Activated naive CD8-positive, alpha-beta T cell (primary cell): ENCODE measurements at regions not wholly inside any gene's neighbourhood (a gene's known extent, or its start where the extent isn't known, plus 50 kb on each side); places are given as distances from the start of the nearest gene placed in this dataset.
A peak's percentile ranks its signal among the peaks of the same experiment; 100 is the strongest.
"Not testable (repeated sequence)": the region's sequence is repeated elsewhere in the genome, so short reads cannot be mapped to it uniquely, and the experiment has no call there.

Source experiments
- H3K27ac Mint-ChIP-seq: one replicate; pipeline ENCODE4 v1.8.0; 2021; ENCODE audit warnings: mixed read lengths
- H3K27me3 Mint-ChIP-seq: one replicate; pipeline ENCODE4 v1.8.0; 2021; ENCODE audit warnings: mixed read lengths
- H3K36me3 Mint-ChIP-seq: one replicate; pipeline ENCODE4 v1.8.0; 2021; ENCODE audit warnings: mixed read lengths
- H3K4me1 Mint-ChIP-seq: one replicate; pipeline ENCODE4 v1.8.0; 2021; ENCODE audit warnings: low read depth, mixed read lengths
- H3K4me3 Mint-ChIP-seq: one replicate; pipeline ENCODE4 v1.8.0; 2021; ENCODE audit warnings: mild to moderate bottlenecking, mixed read lengths
- H3K9me3 Mint-ChIP-seq: one replicate; pipeline ENCODE4 v1.8.0; 2021; ENCODE audit warnings: low read depth, mixed read lengths

DNA sequence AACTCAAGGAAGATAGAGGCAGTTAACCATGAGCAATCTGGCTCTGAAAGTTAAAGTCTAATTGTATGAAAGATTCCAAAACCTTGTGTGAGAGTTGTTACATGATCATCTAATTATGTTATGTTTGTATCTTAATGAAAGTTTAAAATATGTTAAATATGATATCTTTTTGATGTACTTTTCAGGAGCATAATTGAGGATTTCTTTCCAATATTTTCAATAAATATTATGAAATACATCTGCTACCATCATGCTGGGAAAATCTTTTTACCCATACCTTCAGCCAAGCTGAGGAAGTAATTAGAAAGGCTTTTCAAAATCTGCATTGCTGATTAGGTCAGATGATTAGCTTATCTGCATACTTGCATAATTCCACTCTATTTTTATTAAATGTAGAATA is 318.4 kb downstream of the KLF12 start:
- Mint-ChIP-seq H3K27me3 (no peaks in the 10 kb centered on the region), H3K4me3 (no peak overlapping the region), H3K27ac (peak overlapping the region; percentile 50), H3K9me3 (no peaks in the 10 kb centered on the region), H3K4me1 (peaks cover 23% of the 10 kb centered on the region), H3K36me3 (peaks cover 36% of the 10 kb centered on the region)

DNA sequence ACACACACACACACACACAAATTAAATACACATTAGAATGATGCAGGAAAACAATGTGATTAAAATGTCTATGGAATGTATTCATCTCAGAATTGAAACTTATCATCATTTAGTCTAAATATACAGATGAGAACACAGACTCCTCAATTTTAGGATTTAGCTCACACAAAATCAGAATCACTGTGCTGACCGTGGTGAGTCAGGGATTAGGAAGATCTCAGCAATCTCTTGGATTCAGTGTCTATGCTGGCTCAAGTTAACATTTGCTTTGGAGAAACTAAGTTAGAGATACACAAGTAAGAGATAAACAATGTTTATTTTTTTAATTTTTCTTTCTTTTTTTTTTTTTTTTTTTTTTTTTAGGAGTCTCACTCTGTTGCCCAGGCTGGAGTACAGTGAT is 323.6 kb downstream of the KLF12 start:
- H3K27ac Mint-ChIP-seq = no peak overlapping the region
- H3K4me1 Mint-ChIP-seq = peaks cover 33% of the 10 kb centered on the region
- no peaks in the 10 kb centered on the region for H3K27me3 Mint-ChIP-seq
- no peak overlapping the region for H3K4me3 Mint-ChIP-seq
- H3K36me3 Mint-ChIP-seq = peaks cover 27% of the 10 kb centered on the region
- H3K9me3 Mint-ChIP-seq = no peaks in the 10 kb centered on the region

DNA sequence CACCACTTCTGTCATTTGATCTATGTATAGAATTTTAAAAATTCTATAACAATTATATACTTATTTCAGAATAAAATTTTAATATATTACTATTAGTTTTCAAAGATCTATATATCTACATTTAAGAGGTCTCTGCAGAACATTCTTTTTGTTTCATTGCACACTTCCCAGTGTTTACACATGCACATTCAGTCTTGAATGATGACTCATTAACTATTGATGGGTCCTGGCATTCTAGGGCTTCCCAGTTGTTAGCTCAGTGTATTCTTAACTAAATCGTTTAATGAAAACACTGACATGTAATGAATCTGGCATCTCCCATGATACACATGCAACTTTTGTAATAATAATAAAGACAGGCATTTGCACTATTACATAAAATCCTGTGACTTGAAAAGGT is 324.6 kb downstream of the KLF12 start:
- Mint-ChIP-seq H3K9me3 (no peaks in the 10 kb centered on the region), H3K36me3 (peaks cover 20% of the 10 kb centered on the region), H3K27me3 (no peaks in the 10 kb centered on the region), H3K27ac (no peak overlapping the region), H3K4me1 (peaks cover 29% of the 10 kb centered on the region), H3K4me3 (no peak overlapping the region)

DNA sequence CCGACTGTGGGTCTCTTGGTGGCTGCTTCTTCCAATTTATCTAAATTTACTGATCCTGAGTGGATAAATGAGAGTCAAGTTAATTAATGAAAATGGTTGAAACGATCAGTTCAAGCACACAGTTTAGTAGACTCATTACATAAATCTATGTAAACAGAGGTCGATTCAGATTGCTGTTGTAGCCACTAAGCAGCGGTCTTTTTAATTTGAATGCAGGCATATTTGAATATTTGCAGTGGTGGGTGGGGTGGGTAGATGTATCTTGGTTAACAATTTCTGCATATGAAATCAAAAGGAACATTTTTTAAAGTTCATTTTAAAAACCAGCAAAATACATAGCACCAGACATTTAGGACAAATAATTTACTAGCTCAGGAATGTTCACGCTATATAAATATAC is 325.9 kb downstream of the KLF12 start:
- H3K27me3 Mint-ChIP-seq = no peaks in the 10 kb centered on the region
- no peak overlapping the region for H3K27ac Mint-ChIP-seq
- H3K9me3 Mint-ChIP-seq = peaks cover 4% of the 10 kb centered on the region
- peaks cover 19% of the 10 kb centered on the region for H3K36me3 Mint-ChIP-seq
- peaks cover 37% of the 10 kb centered on the region for H3K4me1 Mint-ChIP-seq
- H3K4me3 Mint-ChIP-seq = no peak overlapping the region

DNA sequence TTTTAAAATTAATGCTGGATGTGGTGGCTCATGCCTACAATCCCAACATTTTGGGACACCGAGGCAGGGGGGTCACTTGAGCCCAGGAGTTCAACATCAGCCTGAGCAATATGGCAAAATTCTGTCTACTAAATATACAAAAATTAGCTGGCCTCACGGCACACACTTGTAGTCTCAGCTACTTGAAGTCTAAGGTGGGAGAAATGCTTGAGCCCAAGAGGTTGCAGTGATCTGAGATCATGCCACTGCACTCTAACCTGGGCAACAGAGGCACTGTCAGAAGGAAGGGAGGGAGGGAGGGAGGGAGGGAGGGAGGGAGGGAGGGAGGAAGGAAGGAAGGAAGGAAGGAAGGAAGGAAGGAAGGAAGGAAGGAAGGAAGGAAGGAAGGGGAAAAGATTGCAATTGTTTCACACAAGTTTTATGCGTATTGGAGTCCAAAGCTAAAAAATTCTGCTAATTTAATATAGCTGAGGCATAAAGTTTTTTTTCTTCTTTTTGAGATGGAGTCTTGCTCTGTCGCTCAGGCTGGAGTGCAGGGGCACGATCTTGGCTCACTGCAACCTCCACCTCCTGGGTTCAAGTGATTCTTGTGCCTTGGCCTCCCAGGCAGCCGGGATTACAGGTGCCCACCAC is 328.8 kb downstream of the KLF12 start:
- not testable (repeated sequence) for H3K27ac Mint-ChIP-seq, H3K27me3 Mint-ChIP-seq, H3K4me3 Mint-ChIP-seq, H3K9me3 Mint-ChIP-seq
- Mint-ChIP-seq H3K36me3 (peaks cover 13% of the 10 kb centered on the region), H3K4me1 (peaks cover 38% of the 10 kb centered on the region)

DNA sequence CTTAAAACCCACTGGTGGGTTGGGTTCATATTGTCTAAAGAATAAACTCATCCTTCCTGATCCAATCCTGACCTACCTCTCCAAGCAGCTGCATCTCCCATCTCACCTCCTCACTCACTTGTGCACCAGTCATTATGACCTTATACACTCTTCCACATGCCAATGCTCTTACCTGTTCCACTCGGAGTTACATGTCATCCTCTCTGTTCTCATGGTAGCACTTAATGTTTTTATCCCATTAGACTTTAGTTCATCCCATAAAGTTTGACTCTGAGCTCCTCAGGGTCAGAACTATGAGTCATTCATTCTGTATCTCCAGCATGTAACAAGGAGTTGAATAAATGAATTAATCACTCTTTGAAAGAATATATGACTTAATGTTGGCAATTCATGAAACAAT is 330.2 kb downstream of the KLF12 start:
- Mint-ChIP-seq H3K9me3 (peaks cover 5% of the 10 kb centered on the region), H3K4me3 (no peak overlapping the region), H3K27me3 (no peaks in the 10 kb centered on the region), H3K4me1 (peaks cover 32% of the 10 kb centered on the region), H3K36me3 (peaks cover 16% of the 10 kb centered on the region), H3K27ac (peak overlapping the region; percentile 46)

DNA sequence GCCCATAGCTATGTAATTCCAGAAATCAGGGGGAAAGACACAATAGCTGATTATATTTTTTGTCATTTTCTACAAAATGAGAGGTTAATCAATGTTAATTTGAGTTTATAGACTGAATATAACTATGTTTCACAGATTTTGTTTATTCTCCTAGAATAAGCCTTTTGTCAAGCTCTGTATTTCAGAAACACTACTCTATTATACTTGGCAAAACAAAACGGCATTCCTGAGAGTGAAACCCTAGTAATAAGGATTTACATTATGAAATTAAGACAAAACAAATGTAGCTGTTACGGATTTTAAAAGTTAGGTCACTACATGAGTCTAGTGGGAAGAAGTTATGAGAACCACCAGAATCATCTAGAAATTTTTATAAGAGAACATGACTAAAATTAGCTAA is 334.2 kb downstream of the KLF12 start:
- Mint-ChIP-seq H3K36me3 (peaks cover 37% of the 10 kb centered on the region), H3K4me3 (no peak overlapping the region), H3K27me3 (no peaks in the 10 kb centered on the region), H3K27ac (no peak overlapping the region), H3K4me1 (peaks cover 37% of the 10 kb centered on the region), H3K9me3 (peaks cover 7% of the 10 kb centered on the region)

DNA sequence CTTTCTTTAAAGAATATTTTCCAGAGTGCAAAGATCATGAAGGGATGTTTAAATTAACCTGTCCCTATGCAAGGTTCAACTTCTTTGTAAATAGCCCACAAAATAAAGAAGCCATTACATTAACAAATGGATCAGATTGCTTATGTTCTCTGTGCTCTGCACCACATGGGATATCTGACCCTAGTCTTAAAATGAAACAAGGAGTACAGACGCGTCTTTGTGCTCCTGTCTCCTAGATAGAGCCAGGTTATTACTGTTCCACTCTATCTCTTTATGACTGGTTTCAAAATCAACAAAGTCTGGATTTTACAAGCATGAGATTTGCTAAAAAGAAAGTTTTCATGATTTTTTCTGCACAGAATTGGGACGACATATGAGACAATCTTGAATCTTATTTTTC is 339.4 kb downstream of the KLF12 start:
- Mint-ChIP-seq H3K36me3 (peaks cover 38% of the 10 kb centered on the region), H3K4me1 (peaks cover 45% of the 10 kb centered on the region), H3K27ac (no peak overlapping the region), H3K4me3 (no peak overlapping the region), H3K27me3 (no peaks in the 10 kb centered on the region), H3K9me3 (peaks cover 3% of the 10 kb centered on the region)

DNA sequence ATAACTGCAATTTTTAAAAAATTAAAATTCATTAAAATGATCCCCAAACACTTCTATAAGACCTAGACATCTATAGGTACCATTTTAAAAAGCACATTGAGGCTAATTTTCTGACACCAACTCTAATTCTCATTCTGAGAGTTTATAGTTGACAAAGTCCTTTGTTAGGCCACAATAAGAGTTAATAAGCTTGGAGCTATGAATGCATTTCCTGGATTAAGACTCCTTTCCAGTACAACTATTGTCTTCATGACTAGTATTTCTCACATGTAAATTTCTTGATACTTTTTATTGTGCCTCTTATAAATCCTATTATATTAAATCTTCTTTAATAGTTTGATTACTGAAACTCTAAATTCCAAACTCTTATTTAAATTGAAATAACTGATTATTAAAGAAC is 340.8 kb downstream of the KLF12 start:
- no peak overlapping the region for H3K4me3 Mint-ChIP-seq
- no peaks in the 10 kb centered on the region for H3K9me3 Mint-ChIP-seq
- H3K36me3 Mint-ChIP-seq = peaks cover 34% of the 10 kb centered on the region
- H3K4me1 Mint-ChIP-seq = peaks cover 50% of the 10 kb centered on the region
- H3K27me3 Mint-ChIP-seq = no peaks in the 10 kb centered on the region
- no peak overlapping the region for H3K27ac Mint-ChIP-seq

DNA sequence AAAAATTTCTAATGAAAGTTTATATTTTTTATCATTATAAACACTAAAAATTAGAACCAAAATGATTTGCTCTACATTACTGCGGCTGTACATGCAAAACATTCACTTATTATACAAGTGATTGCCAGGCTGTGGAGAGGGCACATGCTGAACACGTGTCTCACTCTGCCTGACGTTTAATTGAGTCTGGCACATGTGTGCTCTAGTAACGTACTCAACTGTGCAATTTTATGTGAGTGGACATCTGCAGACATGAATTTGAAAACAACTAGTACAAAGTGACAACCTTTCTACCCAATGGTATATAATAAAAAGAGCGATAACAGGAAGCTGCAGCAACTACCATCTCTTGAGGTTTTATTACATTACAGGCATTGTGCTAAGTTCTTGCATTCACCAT is 341.4 kb downstream of the KLF12 start:
- no peaks in the 10 kb centered on the region for H3K9me3 Mint-ChIP-seq

DNA sequence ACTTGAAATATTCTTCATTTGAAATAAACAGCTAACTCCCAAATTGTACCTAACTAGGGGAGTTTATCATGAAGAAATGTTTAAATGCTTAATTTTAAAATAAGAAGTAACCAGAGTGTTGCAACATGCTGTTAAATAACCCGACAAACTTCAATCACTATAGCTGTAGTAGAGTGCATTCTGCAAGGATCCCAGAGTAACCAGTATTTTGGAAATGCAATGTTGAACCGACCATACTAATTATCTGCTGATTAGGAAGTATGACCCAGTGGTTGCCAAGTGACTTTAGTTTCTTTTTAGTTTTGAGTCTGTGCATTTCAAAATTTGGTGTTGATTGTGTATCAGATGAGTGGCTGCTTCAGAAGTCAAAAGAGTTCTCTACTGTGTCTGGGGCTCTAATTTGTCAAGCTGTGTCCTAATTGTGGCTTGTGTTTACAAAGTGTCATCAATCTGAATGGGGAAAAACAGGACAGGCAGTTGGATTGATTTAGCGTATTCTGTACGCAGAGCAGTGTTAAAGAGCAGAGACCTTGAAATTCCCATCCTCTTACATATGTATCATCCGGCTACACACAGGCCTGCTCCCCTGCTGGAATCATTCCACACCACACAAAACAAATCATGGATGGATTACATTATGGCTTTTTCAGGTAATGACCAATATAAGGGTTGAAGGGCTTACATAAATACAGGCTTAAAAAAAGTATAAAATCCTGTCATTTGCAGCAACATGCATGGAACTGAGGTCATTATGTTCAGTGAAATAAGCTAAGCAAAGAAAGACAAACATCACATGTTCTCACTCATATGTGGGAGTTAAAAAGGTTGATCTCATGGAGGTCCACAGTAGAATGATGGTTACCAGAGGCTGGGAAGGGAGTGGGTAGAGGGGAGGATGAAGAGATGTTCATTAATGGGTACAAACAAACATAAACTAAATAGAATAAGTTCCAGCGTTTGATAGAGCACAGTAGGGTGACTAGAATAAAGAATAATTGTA is 351.5 kb downstream of the KLF12 start:
- H3K27me3 Mint-ChIP-seq = no peaks in the 10 kb centered on the region
- H3K9me3 Mint-ChIP-seq = peaks cover 5% of the 10 kb centered on the region
- H3K27ac Mint-ChIP-seq = peak overlapping the region; percentile 58
- no peak overlapping the region for H3K4me3 Mint-ChIP-seq
- H3K36me3 Mint-ChIP-seq = peaks cover 18% of the 10 kb centered on the region
- peaks cover 32% of the 10 kb centered on the region for H3K4me1 Mint-ChIP-seq

More for the DNA sequence above, 341.4 kb downstream of the KLF12 start:
- H3K4me1 Mint-ChIP-seq = peaks cover 44% of the 10 kb centered on the region
- H3K27ac Mint-ChIP-seq = no peak overlapping the region
- no peak overlapping the region for H3K4me3 Mint-ChIP-seq
- no peaks in the 10 kb centered on the region for H3K27me3 Mint-ChIP-seq
- peaks cover 31% of the 10 kb centered on the region for H3K36me3 Mint-ChIP-seq

DNA sequence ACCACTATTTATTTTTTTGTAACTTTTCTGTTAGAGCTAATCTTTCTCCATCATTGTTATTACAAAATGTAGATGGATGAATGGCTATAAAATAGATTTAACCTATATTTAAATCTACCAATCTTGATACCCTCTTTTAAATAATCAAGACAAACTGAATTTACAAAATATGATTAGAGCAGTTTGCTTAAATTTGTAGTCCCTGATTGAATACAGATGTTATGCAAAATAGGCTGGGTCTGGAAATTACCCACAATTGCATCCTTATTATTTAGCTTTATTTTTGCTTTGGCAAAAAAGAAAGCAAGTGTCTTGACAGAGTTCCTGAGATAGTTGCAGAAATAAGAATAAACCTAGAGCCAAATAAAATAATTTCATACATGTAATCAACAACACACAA is 352.8 kb downstream of the KLF12 start:
- Mint-ChIP-seq H3K9me3 (peaks cover 10% of the 10 kb centered on the region), H3K4me3 (no peak overlapping the region), H3K27me3 (no peaks in the 10 kb centered on the region), H3K4me1 (peaks cover 41% of the 10 kb centered on the region), H3K27ac (no peak overlapping the region), H3K36me3 (peaks cover 25% of the 10 kb centered on the region)

DNA sequence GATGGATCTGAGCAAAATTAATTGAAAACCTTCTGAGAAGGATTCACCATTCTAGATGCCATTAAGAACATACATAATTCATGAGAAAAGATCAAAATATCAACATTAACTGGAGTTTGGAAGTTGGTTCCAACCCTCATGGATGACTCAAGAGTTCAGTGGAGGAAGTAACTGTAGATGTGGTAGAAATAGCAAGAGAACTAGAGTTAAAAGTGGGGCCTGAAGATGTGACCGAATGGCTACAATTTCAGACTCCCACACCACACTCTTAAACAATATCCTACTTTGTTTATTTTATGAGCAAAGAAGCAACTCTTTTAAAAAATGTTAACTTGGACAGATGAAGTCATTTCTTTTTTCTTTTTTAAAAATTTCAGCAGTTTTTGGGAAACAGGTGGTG is 354.3 kb downstream of the KLF12 start:
- Mint-ChIP-seq H3K4me1 (peaks cover 36% of the 10 kb centered on the region), H3K36me3 (peaks cover 23% of the 10 kb centered on the region), H3K9me3 (peaks cover 10% of the 10 kb centered on the region), H3K4me3 (no peak overlapping the region), H3K27ac (no peak overlapping the region), H3K27me3 (no peaks in the 10 kb centered on the region)

DNA sequence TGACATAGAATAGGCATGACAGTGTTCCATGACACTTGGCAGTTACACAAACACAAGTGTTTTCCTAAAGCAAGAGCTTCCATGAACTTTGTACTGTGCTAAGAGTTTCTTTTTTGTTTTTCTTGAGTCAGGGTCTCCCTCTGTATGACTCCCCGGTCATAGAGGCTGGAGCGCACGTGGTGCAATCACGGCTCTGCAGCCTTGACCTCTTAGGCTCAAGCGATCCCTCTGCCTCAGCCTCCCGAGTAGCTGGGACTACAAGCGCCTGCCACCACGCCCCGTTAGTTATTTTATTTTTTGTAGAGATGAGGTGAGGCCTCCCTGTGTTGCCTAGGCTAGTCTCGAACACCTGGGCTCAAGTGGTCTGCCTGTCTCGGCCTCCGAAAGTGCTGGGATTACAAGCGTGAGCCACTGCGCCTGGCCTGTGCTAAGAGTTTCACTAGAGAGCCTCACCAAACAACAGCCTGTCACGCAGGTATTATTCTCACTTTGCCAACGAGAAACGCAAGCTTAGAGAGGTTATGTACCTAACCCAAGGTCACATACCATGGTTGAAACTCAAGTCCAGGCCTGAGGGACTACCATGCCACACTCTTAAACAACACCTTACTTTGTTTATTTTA is 355.9 kb downstream of the KLF12 start:
- Mint-ChIP-seq H3K36me3 (peaks cover 31% of the 10 kb centered on the region), H3K27me3 (no peaks in the 10 kb centered on the region), H3K4me3 (no peak overlapping the region), H3K27ac (no peak overlapping the region), H3K9me3 (peaks cover 10% of the 10 kb centered on the region), H3K4me1 (peaks cover 37% of the 10 kb centered on the region)

DNA sequence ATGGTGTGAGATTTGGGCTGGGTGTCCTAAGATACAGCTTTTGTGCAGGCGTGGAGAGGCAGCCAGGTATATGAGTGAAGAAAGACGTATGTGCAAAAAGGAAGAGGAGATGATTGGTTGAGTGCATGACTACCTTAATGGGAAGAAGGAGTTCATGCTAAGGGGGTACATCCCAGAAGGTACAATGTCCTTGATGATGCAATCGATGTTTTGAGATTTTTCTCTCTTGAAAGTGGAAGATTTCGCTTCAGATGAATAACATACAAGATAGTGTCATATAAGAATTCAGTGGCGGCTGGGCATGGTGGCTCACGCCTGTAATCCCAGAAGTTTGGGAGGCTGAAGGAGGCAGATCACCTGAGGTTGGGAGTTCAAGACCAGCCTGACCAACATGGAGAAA is 357.1 kb downstream of the KLF12 start:
- H3K27me3 Mint-ChIP-seq = no peaks in the 10 kb centered on the region
- peak overlapping the region; percentile 1 for H3K27ac Mint-ChIP-seq
- peaks cover 11% of the 10 kb centered on the region for H3K9me3 Mint-ChIP-seq
- peaks cover 38% of the 10 kb centered on the region for H3K4me1 Mint-ChIP-seq
- H3K4me3 Mint-ChIP-seq = no peak overlapping the region
- peaks cover 34% of the 10 kb centered on the region for H3K36me3 Mint-ChIP-seq
